ENCODE measurements at regions not wholly inside any gene's neighbourhood (a gene's known extent, or its start where the extent isn't known, plus 50 kb on each side); places are given as distances from the start of the nearest gene placed in this dataset.

DNA sequence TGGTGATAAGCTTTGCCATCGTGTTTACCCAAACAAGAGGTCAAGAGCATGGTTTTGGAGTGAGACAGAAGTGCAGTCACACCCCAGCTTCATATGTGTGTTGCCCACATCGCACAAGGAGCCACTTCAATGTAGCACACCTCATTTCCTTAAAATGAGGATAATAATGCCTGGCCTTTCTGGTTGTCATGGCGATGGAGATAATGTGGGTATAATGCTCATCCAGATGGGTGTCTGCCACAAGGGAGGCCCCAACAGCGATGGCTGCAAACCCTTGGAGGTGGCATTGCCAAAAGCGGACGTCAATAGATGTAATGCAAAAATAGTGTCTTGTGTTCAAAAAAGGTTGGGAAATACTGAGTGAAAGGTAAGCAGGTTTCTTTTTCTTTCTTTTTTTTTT is 83.1 kb upstream of the AJAP1 start:
- DNase-seq (ENCODE audit: low read depth), result no peak

DNA sequence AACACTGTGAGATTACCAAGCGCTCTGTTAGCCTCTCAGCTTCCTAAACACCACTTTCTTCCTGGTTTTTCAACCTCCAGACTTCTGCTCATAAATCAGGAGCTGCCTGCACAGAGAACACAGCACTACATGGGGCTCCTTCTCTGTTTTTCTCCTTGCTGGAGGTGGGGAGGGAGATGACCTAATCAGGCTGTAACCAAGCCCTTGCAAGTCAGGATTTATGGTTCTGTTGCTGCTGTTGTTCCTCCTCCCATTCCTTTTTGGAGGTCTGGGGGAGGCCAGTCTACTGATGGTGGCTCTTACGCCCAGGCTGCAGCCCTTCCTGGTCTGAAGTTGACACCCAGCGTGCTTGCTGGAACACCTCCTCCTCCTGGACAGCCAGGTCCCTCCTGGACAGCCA is 80.9 kb upstream of the AJAP1 start:
- DNase-seq (ENCODE audit: low read depth), result no peak

DNA sequence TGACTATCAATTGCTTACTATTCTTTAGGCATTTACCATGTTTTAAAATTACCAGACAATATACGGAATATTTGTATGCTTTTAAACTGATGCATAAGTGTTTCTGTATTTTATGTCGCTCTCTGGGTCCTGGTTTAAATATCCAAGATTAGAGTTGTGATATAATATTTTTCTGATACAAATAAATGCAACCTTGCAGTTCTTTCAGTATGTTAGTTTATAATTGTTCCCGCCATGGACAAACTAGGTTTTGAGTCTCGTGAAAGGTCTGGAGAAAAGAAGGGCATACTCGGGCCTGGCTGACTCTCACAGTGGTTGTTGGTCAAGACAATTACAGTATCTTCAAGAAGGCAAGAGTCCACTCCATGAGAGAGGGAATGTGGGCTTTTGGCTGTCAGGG is 72.6 kb upstream of the AJAP1 start:
- no peak for DNase-seq (ENCODE audit: low read depth)

DNA sequence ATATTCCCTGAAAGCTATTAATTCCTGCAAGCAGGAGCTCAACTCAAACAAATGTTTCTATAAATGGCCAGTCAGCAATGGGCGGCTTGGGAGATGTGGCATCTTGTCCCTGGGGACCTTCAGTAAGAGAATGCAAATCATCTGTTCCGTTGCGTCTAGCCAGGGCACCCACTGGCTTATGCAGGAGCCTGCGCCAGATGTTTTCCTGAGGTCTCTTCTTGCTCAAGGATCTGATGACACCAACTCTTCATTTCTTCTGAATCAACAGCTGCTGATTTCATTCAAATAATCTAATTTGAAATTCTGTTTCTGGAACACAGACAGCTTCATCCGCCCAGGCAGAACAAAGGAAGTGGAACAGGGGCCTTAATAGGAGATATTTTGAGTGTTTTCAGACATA is 70.0 kb upstream of the AJAP1 start:
- no peak for DNase-seq (ENCODE audit: low read depth)

DNA sequence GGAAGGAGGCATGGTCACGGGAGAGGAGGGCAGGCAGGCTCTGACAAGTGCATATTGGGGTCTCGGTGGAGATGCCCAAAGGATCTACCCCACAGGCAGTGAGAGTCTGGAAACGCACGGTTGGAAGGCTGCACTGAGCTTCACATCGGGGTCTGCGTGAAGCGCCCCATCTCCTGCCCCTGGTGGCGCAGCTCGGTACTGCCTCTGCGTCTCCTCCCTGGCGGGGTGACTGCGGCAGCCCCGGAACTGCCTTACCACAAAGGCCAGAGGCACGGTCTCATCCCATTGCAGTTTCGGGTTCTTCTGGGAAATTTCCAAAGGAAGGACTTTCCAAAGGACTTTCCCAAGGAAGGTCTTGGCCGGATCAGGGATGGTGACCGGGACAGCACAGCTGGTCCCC is 69.2 kb upstream of the AJAP1 start:
- no peak for DNase-seq (ENCODE audit: low read depth)

DNA sequence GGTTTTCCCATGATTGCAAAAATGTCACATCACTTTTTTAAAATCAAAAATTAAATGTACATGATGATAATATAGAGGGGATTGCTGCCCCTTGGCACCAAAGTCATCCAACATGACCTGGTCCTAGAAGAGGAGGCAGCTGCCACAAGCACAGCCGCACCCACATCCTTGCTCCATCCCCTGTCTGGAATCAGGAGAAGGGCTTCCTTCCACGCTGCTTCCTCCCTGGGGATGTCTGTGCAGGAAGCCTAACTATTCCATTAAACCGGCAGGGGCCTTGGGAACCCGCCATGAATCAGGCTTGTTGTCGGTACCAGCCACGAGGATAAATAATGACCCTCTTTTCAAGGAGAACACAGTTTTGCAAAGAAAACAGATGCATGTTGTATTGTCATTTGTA is 68.7 kb upstream of the AJAP1 start:
- DNase-seq (ENCODE audit: low read depth), result no peak

DNA sequence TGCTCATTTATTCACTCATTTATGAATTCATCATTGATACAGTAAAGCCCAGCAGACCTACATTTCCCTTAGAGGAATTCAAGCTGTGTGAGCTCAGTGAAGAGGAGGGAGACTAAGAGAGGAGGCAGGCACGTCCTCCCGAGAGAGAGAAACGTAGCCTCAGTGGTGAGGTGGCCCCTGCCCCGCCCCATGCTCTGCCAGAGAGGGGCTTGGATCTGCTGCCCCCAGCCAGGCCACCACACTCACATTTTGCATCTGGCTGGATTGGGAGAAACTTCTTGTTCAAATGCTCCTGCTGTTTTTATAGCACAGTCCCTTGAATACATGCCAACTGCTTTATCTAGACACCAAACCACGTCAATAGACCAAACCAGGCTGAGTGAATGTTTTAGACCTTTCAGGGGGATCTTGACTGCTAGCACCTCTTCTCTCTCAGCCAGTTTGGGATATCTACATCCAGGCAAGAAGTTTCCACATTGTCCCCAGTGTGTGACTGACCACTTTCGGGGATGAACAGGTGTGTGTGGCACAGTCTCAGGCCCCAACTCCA is 67.7 kb upstream of the AJAP1 start:
- no peak for DNase-seq (ENCODE audit: low read depth)

DNA sequence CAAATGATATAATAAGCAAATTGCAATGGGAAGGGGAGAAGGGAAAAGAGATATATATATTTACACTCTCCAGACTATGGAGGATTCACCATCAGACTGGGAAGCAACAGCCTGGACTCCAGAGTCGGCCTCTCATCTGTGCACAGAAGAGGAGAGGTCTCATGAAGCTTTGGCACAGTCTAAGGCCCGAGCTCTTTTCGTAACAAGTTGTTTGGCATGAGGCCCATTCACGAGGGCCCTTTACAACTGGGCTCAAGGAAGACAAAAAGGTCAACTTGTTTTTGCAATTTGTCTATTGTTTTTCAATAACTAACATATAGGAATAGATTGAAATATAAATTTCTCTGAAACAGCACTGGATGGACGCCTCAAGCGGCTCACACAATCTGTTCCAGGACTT is 66.7 kb upstream of the AJAP1 start:
- no peak for DNase-seq (ENCODE audit: low read depth)

DNA sequence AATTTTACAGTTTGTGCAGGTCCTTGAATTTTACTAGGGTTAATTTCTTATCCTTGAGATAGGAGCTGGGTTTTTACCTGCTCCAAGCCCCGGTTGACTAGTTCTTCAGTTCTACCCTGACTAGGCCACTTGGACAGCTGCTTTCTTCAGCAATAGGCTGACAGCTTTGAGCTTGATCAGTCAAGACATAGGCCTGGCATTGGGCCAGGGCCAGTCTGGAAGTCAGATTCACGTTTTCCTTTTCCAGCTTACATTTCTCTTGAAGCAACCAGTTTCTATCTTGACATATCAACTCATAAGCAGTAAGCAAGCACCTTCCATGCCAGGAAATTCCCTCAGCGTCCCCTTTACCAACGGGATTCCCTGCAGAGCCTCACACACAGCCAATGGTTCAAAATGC is 63.7 kb upstream of the AJAP1 start:
- no peak for DNase-seq (ENCODE audit: low read depth)

DNA sequence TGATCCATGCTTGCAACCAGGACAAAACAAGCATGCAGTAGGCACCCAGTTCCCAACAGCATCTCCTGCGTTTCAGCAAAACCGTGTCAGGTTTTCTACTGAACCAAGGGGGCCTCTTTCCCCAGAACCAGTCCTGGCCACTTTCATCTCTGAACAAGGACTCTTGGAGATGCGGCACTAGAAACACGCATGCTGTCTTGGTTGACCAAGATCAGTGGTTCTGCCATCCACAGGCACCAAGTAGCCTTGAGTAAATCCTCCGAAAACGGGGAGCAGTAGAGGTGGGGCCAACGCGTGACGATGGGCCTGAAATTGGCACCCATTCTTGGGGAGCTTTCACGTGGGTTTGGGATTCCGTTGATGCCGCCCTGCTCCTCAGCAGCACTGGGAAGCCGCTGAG is 62.5 kb upstream of the AJAP1 start:
- no peak for DNase-seq (ENCODE audit: low read depth)

DNA sequence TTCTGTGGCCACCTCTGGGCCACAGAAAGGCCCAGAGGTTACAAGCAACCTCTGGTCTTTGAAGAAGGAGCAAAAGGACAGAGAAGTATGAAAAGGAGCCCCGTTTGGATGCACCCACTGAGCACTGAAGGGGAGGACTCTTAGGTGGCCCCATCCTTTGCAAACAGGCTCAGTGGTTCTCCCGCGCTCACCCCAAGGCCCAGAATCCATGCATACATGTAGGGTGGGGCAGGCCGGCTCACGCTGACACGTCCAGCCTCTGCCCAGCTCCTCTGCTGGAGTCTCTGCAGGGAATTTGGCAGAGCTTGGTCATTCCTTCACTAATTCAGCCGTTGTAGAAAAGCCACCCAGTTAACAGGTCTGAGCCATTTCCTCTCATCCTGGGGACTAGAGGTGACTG is 61.3 kb upstream of the AJAP1 start:
- no peak for DNase-seq (ENCODE audit: low read depth)

DNA sequence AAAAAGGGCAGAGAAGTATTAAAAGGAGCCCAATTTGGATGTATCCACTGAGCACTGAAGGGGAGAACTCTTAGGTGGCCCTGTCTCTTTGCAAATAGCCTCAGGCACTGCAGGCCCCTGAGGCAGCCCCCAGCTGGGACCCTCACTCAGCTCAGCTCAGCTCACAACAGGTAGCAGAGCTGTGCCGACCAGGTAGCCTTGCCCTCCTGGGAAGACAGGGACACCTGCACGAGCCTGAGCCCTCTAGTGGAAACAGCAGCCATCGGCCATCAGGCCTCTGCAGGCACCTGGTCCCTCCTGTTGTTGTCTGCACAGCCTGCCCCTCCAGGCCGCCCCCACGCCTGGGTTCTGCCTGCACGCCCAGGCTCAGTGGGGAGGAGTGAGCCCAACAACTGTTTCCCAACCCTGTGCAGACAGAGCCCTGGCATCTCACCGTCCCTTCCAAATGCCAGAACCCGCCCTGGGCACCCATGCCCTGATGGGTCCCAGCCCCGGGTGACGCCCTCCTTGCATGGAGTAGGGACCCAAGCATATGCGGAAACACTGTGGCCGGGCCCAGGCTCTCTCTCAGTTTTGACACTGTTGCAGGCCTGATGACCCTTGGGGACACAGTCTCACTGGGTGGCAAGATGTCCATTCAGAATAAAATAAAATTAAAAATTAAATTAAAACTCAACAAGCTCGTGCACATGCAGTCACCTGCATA is 60.0 kb upstream of the AJAP1 start:
- no peak for DNase-seq (ENCODE audit: low read depth)

DNA sequence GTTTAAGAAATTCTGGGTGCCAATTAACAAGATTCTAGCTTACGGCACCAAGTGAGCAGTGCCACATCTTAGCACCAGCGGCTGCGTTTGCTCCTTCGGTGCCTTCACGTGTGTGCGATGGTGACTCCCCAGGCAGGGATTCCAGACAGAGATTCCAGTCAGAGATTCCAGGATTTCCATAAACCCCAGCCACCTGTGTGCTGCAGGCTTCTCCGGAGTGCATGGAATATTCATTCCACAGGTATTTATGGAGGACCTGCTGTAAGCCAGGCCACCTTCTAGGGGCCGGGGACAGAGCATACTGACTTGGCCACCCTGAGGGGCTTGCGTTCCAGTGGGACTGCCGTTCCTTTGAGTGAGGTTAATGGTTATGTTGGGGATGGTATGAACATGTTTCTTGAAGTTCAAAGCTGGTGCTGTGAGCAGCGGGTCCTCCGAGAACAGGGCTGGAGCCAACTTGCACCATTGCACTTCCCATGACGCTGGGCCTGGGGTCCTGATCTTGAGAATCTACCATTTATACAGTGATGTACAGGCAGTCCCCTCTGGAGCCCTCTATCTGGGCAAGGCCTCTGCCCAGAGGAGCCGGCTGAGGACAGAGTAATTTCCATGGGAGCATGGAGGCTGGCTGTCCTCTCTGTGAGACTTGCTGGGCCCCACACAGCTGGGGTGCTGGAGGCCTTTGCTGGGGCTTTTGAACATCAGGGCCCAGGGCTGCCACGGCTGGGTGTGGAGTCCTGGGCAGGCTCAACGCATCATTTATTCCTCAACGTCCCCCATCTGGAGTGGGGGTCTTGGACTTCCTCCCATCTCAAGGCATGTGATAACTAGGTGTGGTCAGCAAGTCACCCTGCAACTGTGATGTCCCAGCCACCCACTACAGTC is 58.8 kb upstream of the AJAP1 start:
- DNase-seq (ENCODE audit: low read depth), result no peak

DNA sequence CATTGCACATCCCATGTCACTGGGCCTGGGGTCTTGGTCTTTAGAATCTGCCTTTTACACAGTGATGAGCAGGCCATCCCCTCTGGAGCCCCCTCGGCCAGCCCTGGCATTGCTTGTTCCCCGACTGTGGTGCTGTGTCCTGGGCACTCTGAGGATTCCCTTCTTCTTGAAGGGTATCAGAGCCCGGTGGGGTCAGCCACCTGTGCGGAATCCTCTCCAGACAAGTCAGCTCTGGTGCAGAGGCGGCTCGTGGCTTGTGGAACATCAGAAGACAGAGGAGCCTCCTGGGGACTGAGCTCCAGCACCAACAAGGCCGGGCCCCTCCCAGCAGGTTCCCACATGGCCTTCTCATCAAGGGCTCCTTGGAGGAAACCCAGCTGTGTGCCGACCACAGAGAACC is 57.9 kb upstream of the AJAP1 start:
- DNase-seq (ENCODE audit: low read depth), result no peak

DNA sequence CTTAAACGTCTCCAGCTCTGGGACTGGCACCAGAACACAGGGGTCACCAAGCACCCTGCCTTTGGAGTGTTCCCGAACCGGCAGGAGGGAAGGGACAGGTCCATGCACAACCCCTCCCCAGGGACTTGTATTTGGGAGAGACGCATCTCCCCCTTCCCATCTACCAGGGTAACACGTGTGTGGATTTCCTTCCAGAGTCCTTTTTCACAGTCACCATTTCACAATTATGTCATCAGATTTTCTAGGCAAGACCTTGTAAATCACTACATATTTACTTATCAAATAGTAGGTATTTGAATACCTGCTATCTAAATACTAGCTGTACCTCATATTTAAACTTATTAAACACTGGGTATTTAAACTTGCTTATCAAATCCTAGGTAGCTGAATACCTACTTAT is 57.4 kb upstream of the AJAP1 start:
- DNase-seq (ENCODE audit: low read depth), result no peak

DNA sequence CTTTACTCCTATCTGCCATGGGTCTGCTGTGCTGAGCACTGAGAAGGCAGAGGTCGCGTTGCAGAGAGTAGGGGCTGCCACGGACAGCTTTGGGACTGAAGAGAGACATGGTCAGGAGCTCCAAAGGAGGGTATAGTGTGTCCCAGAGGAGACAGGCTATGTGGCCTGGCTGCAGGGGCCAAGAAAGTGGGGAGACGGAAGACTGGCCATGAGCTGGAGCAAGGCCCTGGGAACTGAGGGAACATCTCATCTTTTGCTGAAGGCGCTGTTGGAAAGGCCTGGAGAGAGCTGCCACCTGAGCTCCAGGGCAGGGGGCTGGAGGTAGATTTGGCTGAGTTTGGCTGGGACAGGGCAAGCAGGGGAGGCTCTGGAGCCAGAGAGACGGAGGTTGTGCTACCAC is 55.8 kb upstream of the AJAP1 start:
- no peak for DNase-seq (ENCODE audit: low read depth)

DNA sequence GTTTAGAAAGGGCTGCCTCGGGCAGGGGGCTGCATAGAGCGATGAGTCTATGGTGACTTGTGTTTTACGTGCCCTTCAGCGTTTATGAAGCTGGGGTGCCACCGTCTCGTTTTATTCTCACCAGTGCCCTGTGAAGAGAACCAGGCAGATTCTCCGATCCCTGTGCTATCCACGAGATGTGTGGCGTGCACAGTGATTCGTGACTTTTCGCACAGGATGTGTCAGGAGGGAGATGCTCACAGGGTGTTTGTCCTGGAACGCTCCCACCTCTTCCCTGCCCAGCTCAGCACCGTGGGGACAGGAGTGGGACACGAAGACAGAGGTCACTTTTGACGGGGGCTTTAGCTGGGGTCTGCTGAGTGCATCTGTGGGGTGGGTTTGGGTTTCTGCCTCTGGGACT is 54.9 kb upstream of the AJAP1 start:
- DNase-seq (ENCODE audit: low read depth), result no peak

DNA sequence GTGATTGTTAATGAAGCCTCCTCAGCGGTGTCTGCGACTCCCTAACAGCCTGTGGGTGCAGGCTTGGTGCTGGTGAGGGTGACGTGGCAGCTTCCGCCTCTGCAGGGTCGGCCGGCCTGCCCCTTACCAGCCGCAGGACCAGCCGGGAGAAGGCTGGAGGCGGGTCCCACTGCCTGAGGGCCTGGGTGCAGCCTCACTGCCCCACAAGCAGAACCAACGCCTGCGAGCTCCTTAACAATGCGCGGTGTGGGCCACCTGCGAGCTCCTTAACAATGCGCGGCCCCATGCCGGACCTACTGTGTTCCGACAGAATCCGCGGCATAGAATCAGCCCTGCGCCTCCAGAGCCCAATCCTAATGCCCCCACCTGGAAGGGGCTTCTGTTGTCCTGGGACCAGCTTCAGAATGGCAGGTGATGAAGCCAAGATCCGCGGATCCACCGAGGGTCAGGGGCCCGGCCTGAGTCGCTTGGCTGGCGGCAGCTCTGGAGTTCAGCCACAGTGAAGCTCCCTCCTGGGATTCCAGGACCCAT is 54.4 kb upstream of the AJAP1 start:
- no peak for DNase-seq (ENCODE audit: low read depth)

DNA sequence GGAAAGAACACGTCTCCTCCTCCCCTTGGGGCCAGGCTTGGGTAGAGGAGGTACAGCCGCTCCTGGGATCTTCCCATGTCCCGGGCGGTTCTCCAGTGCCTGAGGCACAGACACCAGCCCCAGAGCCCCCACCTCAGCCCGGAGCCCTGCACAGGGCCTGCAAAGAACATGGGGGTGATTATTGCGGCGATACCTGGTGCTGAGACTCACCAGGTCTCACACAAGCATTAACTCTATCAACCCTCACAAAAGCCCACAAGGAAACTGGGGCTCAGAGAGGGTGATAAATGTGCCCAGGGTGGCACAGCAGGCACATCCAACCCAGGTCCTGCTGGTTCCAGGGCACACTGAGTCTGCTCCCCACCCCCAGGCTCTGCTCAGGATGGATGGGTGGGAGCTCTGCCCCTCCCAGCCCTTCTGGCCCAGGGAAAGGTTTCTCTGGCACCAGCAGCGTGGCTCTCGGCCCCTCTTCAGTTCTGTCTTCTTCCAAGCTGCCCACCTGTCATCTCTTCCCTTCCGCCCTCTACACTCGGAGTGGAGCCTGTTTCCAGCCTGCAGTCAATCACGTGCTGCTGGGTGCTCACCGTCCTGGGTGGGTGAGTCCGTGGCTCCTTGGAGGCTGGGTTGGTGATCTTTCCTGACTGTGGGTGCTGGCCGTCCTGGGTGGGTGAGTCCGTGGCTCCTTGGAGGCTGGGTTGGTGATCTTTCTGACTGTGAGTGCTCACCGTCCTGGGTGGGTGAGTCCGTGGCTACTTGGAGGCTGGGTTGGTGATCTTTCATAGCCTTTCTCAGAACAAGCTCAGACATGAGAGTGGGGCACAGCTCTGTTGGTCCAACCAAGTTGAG is 53.6 kb upstream of the AJAP1 start:
- DNase-seq (ENCODE audit: low read depth), result no peak

DNA sequence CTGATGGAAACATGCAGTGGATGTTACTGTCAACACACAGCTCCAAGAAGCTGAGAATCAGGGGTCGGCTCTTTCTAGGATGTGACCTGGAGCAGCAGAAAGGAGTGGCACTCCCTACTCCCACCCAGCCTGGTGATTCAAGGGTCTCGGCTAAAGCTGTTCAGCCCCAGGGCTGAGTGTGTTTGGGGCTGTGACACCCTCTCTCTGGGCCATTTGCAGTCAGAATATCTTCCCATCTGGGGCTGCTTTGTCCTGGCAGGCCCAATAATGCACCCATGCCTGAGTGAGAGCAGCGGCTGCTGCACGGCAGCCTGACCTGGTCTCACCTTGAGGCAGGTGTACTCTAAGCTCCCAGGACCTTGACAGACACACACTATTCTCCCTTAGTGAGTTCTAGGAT is 52.5 kb upstream of the AJAP1 start:
- no peak for DNase-seq (ENCODE audit: low read depth)

DNA sequence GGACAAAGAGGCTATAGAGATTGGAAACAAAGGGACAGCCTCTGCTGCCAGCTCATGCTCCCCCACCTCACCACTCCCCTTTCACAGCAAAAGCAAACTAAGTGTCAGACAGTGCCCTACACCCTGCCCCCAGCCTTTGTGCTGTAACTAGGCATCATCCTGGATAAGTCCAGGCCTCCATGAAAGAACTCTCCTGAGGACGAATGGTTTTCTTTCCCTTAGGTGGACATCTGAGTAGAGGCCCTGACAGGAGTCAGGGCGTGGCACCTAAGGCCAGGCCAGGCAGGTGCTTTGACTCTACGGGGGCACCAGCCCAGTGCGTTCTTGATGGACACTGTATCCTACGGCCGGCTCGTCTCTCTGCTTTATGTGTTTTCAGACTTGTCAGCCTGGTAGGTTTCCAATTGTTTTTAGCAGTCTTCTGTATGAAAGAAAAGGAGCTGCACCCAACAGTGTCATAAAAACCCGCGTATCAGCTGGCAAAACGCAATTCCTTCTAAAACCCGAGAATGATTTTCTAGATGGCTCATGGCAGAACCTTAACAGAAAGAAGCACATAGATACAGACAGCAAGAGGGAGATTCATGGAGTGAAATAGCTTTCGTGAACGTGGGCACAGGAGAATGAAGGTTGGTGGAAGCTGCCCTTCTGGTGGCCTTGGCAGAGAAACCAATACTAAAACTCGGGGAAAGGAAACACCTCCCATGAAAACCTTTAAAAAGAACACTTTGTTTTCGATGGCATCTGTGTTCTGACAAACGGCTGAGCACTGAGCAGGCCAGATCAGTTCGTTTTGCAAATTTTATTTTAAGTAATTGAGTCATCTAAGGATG is 51.7 kb upstream of the AJAP1 start:
- no peak for DNase-seq (ENCODE audit: low read depth)

Measured in renal cortical epithelial cell (primary cell).